BLaER1 (cell line): ENCODE measurements at regions not wholly inside any gene's neighbourhood (a gene's known extent, or its start where the extent isn't known, plus 50 kb on each side); places are given as distances from the start of the nearest gene placed in this dataset.
"Not testable (repeated sequence)": the region's sequence is repeated elsewhere in the genome, so short reads cannot be mapped to it uniquely, and the experiment has no call there.

Experiments used
- H3K27ac ChIP-seq: shearing (Covaris generic); formaldehyde crosslinking; 2 replicates; pipeline ENCODE4 v1.8.1; 2022
- H3K27me3 ChIP-seq: shearing (Covaris generic); formaldehyde crosslinking; 2 replicates; pipeline ENCODE4 v1.8.1; 2022
- H3K36me3 ChIP-seq: shearing (Covaris generic); formaldehyde crosslinking; 2 replicates; pipeline ENCODE4 v1.8.1; 2022
- H3K4me1 ChIP-seq: shearing (Covaris generic); formaldehyde crosslinking; 2 replicates; pipeline ENCODE4 v1.8.1; 2022
- H3K4me2 ChIP-seq: shearing (Covaris generic); formaldehyde crosslinking; 2 replicates; pipeline ENCODE4 v1.8.1; 2022
- H3K4me3 ChIP-seq: shearing (Covaris generic); formaldehyde crosslinking; 2 replicates; pipeline ENCODE4 v1.8.1; 2022
- H3K9ac ChIP-seq: shearing (Covaris generic); formaldehyde crosslinking; 2 replicates; pipeline ENCODE4 v1.8.1; 2022
- H3K9me3 ChIP-seq: shearing (Covaris generic); formaldehyde crosslinking; 2 replicates; pipeline ENCODE4 v1.8.1; 2022
- H4K20me1 ChIP-seq: shearing (Covaris generic); formaldehyde crosslinking; 2 replicates; pipeline ENCODE4 v1.8.1; 2022
- Cebpa-rat ChIP-seq: shearing (Covaris generic); IDR thresholded peaks from 2 replicates; pipeline ENCODE4 v1.8.1; 2022

DNA sequence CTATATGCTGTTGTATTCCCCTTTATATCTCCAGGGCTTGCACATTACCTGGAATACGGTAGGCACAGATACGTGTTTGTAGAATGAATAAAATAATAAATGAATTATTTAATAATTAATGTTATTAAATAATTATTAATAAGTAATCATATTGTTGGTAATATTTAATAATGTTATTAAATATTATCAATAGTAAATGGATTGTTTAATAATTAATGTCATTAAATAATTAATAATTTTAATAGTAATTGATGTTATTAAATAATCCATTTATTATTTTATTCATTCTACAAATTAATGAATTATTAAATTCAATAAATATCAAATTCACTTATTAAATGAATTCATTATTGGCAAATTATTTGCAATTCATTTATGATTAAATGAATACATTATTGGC, 175.1 kb downstream of the MATN1 start:
- no peak overlapping the region for H3K4me2 ChIP-seq
- no peaks in the 10 kb centered on the region; the same call in 1 of the 2 replicates for H3K4me1 ChIP-seq
- no peak overlapping the region for H3K4me3 ChIP-seq
- no peaks in the 10 kb centered on the region for H3K36me3 ChIP-seq
- H3K9ac ChIP-seq, result no peak overlapping the region
- H4K20me1 ChIP-seq, result no peaks in the 10 kb centered on the region
- no peaks in the 10 kb centered on the region for H3K27me3 ChIP-seq
- no peak for TF ChIP-seq Cebpa-rat
- no peak overlapping the region for H3K27ac ChIP-seq
- peaks cover 19% of the 10 kb centered on the region for H3K9me3 ChIP-seq

DNA sequence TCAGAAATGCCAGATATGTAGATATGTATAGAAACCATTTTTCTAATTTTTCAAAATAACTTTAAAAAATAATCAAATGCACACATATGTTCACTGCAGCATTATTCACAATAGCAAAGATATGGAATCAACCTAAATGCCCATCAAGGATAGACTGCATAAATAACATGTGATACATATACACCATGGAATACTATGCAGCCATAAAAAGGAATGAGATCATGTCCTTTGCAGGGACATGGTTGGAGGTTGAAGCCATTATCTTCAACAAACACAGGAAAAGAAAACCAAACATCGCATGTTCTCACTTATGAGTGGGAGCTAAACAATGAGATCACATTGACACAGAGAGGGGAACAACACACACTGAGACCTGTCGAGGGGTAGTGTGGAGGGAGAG, 176.1 kb downstream of the MATN1 start:
- not testable (repeated sequence) for H3K9ac ChIP-seq, H3K4me1 ChIP-seq, H3K27me3 ChIP-seq, H3K4me2 ChIP-seq, H3K4me3 ChIP-seq, H3K36me3 ChIP-seq, H4K20me1 ChIP-seq, H3K27ac ChIP-seq
- peaks cover 19% of the 10 kb centered on the region for H3K9me3 ChIP-seq

- no peaks in the 10 kb centered on the region for H4K20me1 ChIP-seq
- no peak overlapping the region for H3K4me3 ChIP-seq
- no peak overlapping the region for H3K9ac ChIP-seq
- H3K27ac ChIP-seq, result no peak overlapping the region
- H3K4me1 ChIP-seq, result peaks cover 18% of the 10 kb centered on the region
- no peaks in the 10 kb centered on the region for H3K36me3 ChIP-seq
- H3K9me3 ChIP-seq, result peaks cover 14% of the 10 kb centered on the region
- no peak for TF ChIP-seq Cebpa-rat
- no peak overlapping the region for H3K4me2 ChIP-seq
- no peaks in the 10 kb centered on the region for H3K27me3 ChIP-seq
Observed at GRCh38 chr1:30545365-30545764, 178.0 kb downstream of the MATN1 start.

DNA sequence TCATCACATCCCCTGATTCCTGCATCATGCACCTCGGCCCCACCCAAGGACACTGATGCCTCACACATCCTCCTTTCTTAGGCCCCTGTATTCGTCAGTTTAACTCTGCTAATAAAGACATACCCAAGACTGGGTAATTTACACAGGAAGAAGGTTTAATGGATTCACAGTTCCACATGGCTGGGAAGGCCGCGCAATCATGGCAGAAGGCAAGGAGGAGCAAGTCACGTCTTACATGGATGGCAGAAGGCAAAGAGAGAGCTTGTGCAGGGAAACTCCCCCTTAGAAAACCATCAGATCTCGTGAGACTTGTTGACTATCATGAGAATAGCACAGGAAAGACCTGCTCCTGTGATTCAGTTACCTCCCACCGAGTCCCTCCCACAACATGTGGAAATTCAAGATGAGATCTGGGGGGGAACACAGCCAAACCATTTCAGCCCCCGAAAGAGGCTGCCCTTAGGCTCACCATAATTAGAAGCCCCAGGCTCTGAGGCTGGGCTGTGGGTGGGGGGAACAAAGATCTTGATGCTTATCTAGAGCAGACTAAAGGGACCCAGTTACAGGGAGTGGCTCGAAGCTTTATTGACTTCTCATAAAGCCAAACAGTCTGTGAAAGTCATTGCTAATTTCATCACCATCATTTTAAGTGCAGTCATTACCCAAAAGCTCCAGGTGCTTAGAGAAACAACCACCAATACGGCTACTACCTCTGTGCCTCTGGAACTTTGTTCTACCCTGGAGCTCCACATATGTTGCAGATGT, 181.5 kb downstream of the MATN1 start:
- H3K4me1 ChIP-seq, result peaks cover 18% of the 10 kb centered on the region
- H3K4me2 ChIP-seq, result peak overlapping the region; percentile 59
- H3K27ac ChIP-seq, result no peak overlapping the region
- no peaks in the 10 kb centered on the region for H4K20me1 ChIP-seq
- no peak overlapping the region for H3K4me3 ChIP-seq
- peaks cover 8% of the 10 kb centered on the region for H3K9me3 ChIP-seq
- no peaks in the 10 kb centered on the region for H3K36me3 ChIP-seq
- no peaks in the 10 kb centered on the region for H3K27me3 ChIP-seq
- no peak overlapping the region for H3K9ac ChIP-seq
- TF ChIP-seq Cebpa-rat, result no peak

GRCh38 chr1:30540611-30541192, 182.7 kb downstream of the MATN1 start:
- Histone ChIP-seq H3K9me3 (peaks cover 8% of the 10 kb centered on the region), H3K27me3 (no peaks in the 10 kb centered on the region), H3K4me2 (no peak overlapping the region), H3K4me3 (no peak overlapping the region), H3K27ac (no peak overlapping the region), H3K9ac (no peak overlapping the region), H3K4me1 (peaks cover 18% of the 10 kb centered on the region), H4K20me1 (no peaks in the 10 kb centered on the region), H3K36me3 (no peaks in the 10 kb centered on the region)
- no peak for TF ChIP-seq Cebpa-rat

GRCh38 chr1:30539884-30540283, 183.5 kb downstream of the MATN1 start:
- H3K9ac ChIP-seq, result no peak overlapping the region
- no peak overlapping the region for H3K4me3 ChIP-seq
- no peaks in the 10 kb centered on the region for H3K36me3 ChIP-seq
- TF ChIP-seq Cebpa-rat, result no peak
- H4K20me1 ChIP-seq, result no peaks in the 10 kb centered on the region
- no peak overlapping the region for H3K4me2 ChIP-seq
- peaks cover 18% of the 10 kb centered on the region for H3K4me1 ChIP-seq
- H3K9me3 ChIP-seq, result peaks cover 8% of the 10 kb centered on the region
- H3K27me3 ChIP-seq, result no peaks in the 10 kb centered on the region
- H3K27ac ChIP-seq, result no peak overlapping the region

- Histone ChIP-seq H3K4me1 (peaks cover 18% of the 10 kb centered on the region), H4K20me1 (no peaks in the 10 kb centered on the region), H3K4me2 (no peak overlapping the region), H3K9ac (no peak overlapping the region), H3K4me3 (no peak overlapping the region), H3K27ac (no peak overlapping the region), H3K9me3 (peaks cover 8% of the 10 kb centered on the region), H3K27me3 (no peaks in the 10 kb centered on the region), H3K36me3 (no peaks in the 10 kb centered on the region)
- TF ChIP-seq Cebpa-rat, result no peak
Observed at GRCh38 chr1:30538993-30539867, 184.2 kb downstream of the MATN1 start.

- H3K27me3 ChIP-seq, result no peaks in the 10 kb centered on the region
- H4K20me1 ChIP-seq, result no peaks in the 10 kb centered on the region
Observed at GRCh38 chr1:30538226-30538992, 185.0 kb downstream of the MATN1 start.

DNA sequence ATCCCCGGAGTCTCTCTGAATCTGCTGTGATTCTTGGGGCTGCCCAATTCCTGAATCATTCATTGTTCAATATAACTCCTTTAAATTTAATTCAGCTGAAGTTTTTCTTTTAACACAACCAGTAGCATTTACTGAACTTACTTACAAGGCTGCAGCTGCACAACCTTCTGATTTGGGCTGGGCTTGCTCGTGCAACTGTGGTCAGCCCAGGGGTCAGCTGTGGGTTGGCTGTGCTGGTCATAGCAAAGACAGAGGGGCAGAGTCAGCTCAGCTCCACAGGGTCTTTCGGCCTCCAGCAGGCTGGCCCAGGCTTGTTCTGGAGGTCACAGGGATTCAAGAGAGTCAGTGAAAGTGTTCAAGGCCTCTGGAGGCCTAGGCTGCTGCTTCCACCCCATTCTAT, 186.1 kb downstream of the MATN1 start:
- no peak for TF ChIP-seq Cebpa-rat
- Histone ChIP-seq H3K4me1 (peaks cover 9% of the 10 kb centered on the region), H3K4me2 (no peak overlapping the region), H4K20me1 (no peaks in the 10 kb centered on the region), H3K4me3 (no peak overlapping the region), H3K9ac (no peak overlapping the region), H3K9me3 (peaks cover 13% of the 10 kb centered on the region), H3K27me3 (no peaks in the 10 kb centered on the region), H3K27ac (no peak overlapping the region), H3K36me3 (no peaks in the 10 kb centered on the region)

More at GRCh38 chr1:30538226-30538992, 185.0 kb downstream of the MATN1 start:
- Histone ChIP-seq H3K4me1 (peaks cover 18% of the 10 kb centered on the region), H3K9me3 (peaks cover 8% of the 10 kb centered on the region), H3K27ac (no peak overlapping the region), H3K36me3 (no peaks in the 10 kb centered on the region), H3K9ac (no peak overlapping the region), H3K4me2 (no peak overlapping the region), H3K4me3 (no peak overlapping the region)
- TF ChIP-seq Cebpa-rat, result no peak
